ENCODE measurements at regions not wholly inside any gene's neighbourhood (a gene's known extent, or its start where the extent isn't known, plus 50 kb on each side); places are given as distances from the start of the nearest gene placed in this dataset.

- H3K23me2 ChIP-seq (ENCODE audit: low read depth, low read length): no peaks in the 10 kb centered on the region
- H2BK120ac ChIP-seq (replicated peaks; ENCODE audit: low read depth, low read length): no peak overlapping the region
- no peak overlapping the region for H4K91ac ChIP-seq (replicated peaks; ENCODE audit: insufficient read length, low read length)
- no peak overlapping the region for H3K27ac ChIP-seq (ENCODE audit: low read depth, low read length)
- H2BK20ac ChIP-seq (ENCODE audit: low read length): no peak overlapping the region
- no peak overlapping the region for H3K4ac ChIP-seq (replicated peaks; ENCODE audit: insufficient read length, low read depth, low read length)
- no peak overlapping the region for H2AK5ac ChIP-seq (ENCODE audit: low read depth, low read length)
- 61% methylated on average over 4 of the region's 4 CpGs; no CpG with 5 or more reads in 1 of the 2 experiments for WGBS, 2 experiments (ENCODE audit: extremely low coverage in 1 of 2, insufficient coverage in 1 of 2, insufficient read length in 1 of 2, insufficient replicate concordance in 2 of 2, low coverage in 1 of 2, low lambda C conversion rate in 2 of 2, missing lambda C conversion rate in 1 of 2)
- no peak overlapping the region for H3K4me3 ChIP-seq (ENCODE audit: extremely low read depth in 1 of 4, insufficient read depth in 2 of 4, low read depth in 3 of 4, low read length in 4 of 4)
- no peak overlapping the region; the same call in 1 of the 2 replicates for H2BK12ac ChIP-seq (ENCODE audit: low read depth, low read length)
- ChIA-PET POLR2A (ENCODE audit: partially characterized antibody) (interaction anchor here (0.8 kb wide), 1 partner anchor 15 kb away, joined by 3 read pairs; no protein-coding TSS in a partner anchor), CTCF (ENCODE audit: partially characterized antibody) (interaction anchor here (1.0 to 4.3 kb wide), 4 partner anchors 11 to 83 kb away, joined by 3 to 17 read pairs (median 4); no protein-coding TSS in a partner anchor)
- no peaks in the 10 kb centered on the region for H3K36me3 ChIP-seq (ENCODE audit: control insufficient read depth in 2 of 4, insufficient read depth in 4 of 4, low read length in 3 of 4)
- H3K18ac ChIP-seq (ENCODE audit: extremely low read depth, low read length): no peak overlapping the region
- no peak for DNase-seq (ENCODE audit: low read depth in 1 of 2, low spot score in 2 of 2)
- H3K56ac ChIP-seq (replicated peaks; ENCODE audit: insufficient read length, low read depth, low read length): no peak overlapping the region
- no peak overlapping the region for H2BK5ac ChIP-seq (ENCODE audit: low read depth, low read length)
- H3K14ac ChIP-seq (ENCODE audit: insufficient read length): no peak overlapping the region
- no peak overlapping the region for H3K4me2 ChIP-seq (ENCODE audit: insufficient read depth in 1 of 2, low read depth in 2 of 2, low read length in 2 of 2)
- peaks cover 3 to 17% (median 8%) of the 10 kb centered on the region in 4 experiments; a peak in 6 of 7 replicates for H3K4me1 ChIP-seq (replicated peaks in 1 of 4; ENCODE audit: control insufficient read depth in 3 of 4, insufficient read depth in 4 of 4, low read length in 3 of 4)
- no peak overlapping the region for H3K9ac ChIP-seq (replicated peaks in 1 of 4; ENCODE audit: extremely low read depth in 1 of 4, low read depth in 3 of 4, low read length in 3 of 4)
- no peak for FAIRE-seq
- no peak overlapping the region for H4K8ac ChIP-seq (ENCODE audit: extremely low read depth, insufficient read depth, low read length)
- H4K20me1 ChIP-seq (replicated peaks in 1 of 2; ENCODE audit: control insufficient read depth in 1 of 2, insufficient read depth in 2 of 2, low read length in 2 of 2): no peaks in the 10 kb centered on the region
- TF ChIP-seq ATF2 (IDR thresholded peaks at IDR 0.05; ENCODE audit: low read length) (no peak), SIX5 (IDR thresholded peaks at IDR 0.05; ENCODE audit: low read depth, low read length) (no peak), CTCF (IDR thresholded peaks at IDR 0.05; ENCODE audit: control extremely low read depth in 1 of 3, insufficient read depth in 1 of 3, low read depth in 1 of 3, low read length in 3 of 3) (no peak), SRF (IDR thresholded peaks at IDR 0.05; ENCODE audit: low read depth, low read length) (no peak), POLR2A (IDR thresholded peaks at IDR 0.05; ENCODE audit: control extremely low read depth in 1 of 2, low read depth in 2 of 2, low read length in 2 of 2) (no peak), CHD1 (IDR thresholded peaks at IDR 0.05; ENCODE audit: low read depth, low read length) (no peak), EZH2 (IDR thresholded peaks at IDR 0.05; ENCODE audit: low read depth, low read length, severe bottlenecking) (no peak)
- H3K79me2 ChIP-seq (ENCODE audit: control insufficient read depth in 1 of 2, insufficient read depth in 2 of 2, low read length in 2 of 2): no peaks in the 10 kb centered on the region
- H2BK15ac ChIP-seq (ENCODE audit: low read length): no peak overlapping the region
- H3K9me3 ChIP-seq (ENCODE audit: insufficient read depth in 2 of 2, low read depth in 1 of 2, low read length in 1 of 2): no peaks in the 10 kb centered on the region
- no peak overlapping the region for H4K5ac ChIP-seq (ENCODE audit: insufficient read length, low read depth, low read length)
- no peaks in the 10 kb centered on the region for H3K79me1 ChIP-seq (ENCODE audit: low read depth, low read length)
- H3K27me3 ChIP-seq (replicated peaks in 1 of 4; ENCODE audit: control insufficient read depth in 3 of 4, extremely low read depth in 1 of 4, insufficient read depth in 3 of 4, low read length in 3 of 4): peaks cover 2 to 32% (median 12%) of the 10 kb centered on the region in 4 experiments; a peak in 6 of 7 replicates
- H3K23ac ChIP-seq (ENCODE audit: insufficient read length): no peak overlapping the region
- no peak overlapping the region for H2AFZ ChIP-seq (ENCODE audit: low read length)
Measured at GRCh38 chr10:83954193-83954799, 185.0 kb upstream of the GHITM start.
